Epithelial cell of esophagus (primary cell): ENCODE measurements at regions not wholly inside any gene's neighbourhood (a gene's known extent, or its start where the extent isn't known, plus 50 kb on each side); places are given as distances from the start of the nearest gene placed in this dataset.
"Not testable (repeated sequence)": the region's sequence is repeated elsewhere in the genome, so short reads cannot be mapped to it uniquely, and the experiment has no call there.

Experiments used
- DNase-seq: peaks from one replicate; pipeline ENCODE4 v3.0.0; 2010; ENCODE audit warnings: low read depth
- H3K4me3 ChIP-seq: 2 replicates; pipeline ENCODE4 v1.5.1; 2011; ENCODE audit warnings: mild to moderate bottlenecking, low read length, control low read depth
- CTCF ChIP-seq: IDR thresholded peaks from 2 replicates; pipeline ENCODE4 v1.5.1; 2011; ENCODE audit warnings: low read depth, mild to moderate bottlenecking, low read length, control low read depth, inconsistent platforms; ENCODE audit not compliant: insufficient read depth; ENCODE audit errors: missing control alignments

- no peak overlapping the region for H3K4me3 ChIP-seq
- no peak for TF ChIP-seq CTCF
- no peak for DNase-seq
These were observed 1218.0 kb downstream of the CNTNAP5 start for GRCh38 chr2:125243074-125243473.

DNA sequence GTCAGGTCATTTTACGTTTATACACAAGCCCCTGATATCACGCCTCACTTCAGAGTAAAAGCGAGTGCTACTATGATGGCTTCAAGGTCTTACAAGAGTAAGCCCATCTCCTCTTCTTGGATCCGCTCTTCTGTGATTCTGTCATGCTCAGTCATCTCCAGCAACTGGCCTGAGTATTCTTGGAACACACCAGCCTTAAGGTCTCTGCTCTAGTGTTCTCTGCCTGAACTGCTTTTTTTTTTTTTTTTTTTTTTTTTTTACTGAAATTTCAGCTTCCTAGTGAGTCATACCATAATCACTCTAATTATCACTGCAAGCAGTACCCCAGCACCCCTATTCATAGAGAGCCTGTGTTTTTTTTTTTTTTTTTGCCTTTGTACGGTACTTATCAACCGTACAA, 1228.9 kb downstream of the CNTNAP5 start:
- TF ChIP-seq CTCF, result no peak
- no peak for DNase-seq
- H3K4me3 ChIP-seq, result no peak overlapping the region

- no peak for TF ChIP-seq CTCF
- no peak overlapping the region for H3K4me3 ChIP-seq
- no peak for DNase-seq
These were observed 1234.4 kb downstream of the CNTNAP5 start for GRCh38 chr2:125259451-125259850.

GRCh38 chr2:125260366-125260930, 1235.4 kb downstream of the CNTNAP5 start:
- not testable (repeated sequence) for H3K4me3 ChIP-seq, DNase-seq

DNA sequence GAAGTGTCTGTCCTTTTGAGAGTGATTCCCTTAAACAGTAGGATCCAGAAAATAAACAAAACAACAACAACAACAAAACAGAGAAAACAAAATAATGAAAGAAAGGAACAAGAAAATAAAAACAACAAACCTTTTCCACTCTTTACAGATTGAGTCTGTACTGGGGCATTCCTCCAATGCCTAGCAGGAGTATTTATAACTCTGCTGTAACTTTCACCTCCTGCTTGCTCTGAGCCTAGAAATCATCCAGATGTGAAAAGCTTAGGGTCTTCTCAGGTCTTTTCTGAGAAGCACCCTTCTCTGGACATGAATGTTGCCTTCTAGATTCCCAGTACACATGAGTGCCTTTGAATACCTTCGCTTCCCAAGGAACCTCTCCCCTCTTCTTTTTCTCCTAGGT, 1239.4 kb downstream of the CNTNAP5 start:
- no peak overlapping the region for H3K4me3 ChIP-seq
- no peak for TF ChIP-seq CTCF
- DNase-seq, result no peak

- TF ChIP-seq CTCF, result no peak
- H3K4me3 ChIP-seq, result no peak overlapping the region
- no peak for DNase-seq
These were observed 1242.6 kb downstream of the CNTNAP5 start for GRCh38 chr2:125267683-125268082.

DNA sequence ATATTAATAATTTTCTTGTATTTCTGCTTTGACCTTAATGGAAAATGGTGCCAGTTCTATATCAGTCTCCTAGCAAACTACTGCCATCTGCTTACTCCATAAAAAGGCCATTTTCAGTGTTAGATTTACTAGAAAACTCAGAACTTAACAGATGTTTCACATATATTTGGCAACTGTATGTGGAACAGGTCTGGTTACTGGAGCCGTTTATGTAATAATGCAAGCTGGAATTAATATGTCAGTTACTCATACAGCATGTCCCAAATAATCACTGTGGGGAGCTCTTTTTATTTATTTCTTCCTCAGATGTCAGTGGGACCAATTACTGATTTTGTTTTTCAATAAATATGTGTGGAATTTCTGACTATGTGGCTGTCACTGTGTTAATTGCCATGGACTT, 1247.6 kb downstream of the CNTNAP5 start:
- no peak overlapping the region for H3K4me3 ChIP-seq
- no peak for TF ChIP-seq CTCF
- no peak for DNase-seq

GRCh38 chr2:125274718-125275117, 1249.6 kb downstream of the CNTNAP5 start:
- no peak for DNase-seq
- H3K4me3 ChIP-seq, result no peak overlapping the region
- TF ChIP-seq CTCF, result no peak
